Activated CD8-positive, alpha-beta T cell treated with anti-CD3 and anti-CD28 coated beads for 36 hours (primary cell): ENCODE measurements at regions not wholly inside any gene's neighbourhood (a gene's known extent, or its start where the extent isn't known, plus 50 kb on each side); places are given as distances from the start of the nearest gene placed in this dataset.
"Not testable (repeated sequence)": the region's sequence is repeated elsewhere in the genome, so short reads cannot be mapped to it uniquely, and the experiment has no call there.

Experiments
- ATAC-seq: fragments of 200-7000 bp; cut with Tn5 transposase; one replicate; pipeline ENCODE4 v1.10.0; 2021; ENCODE audit warnings: mild to moderate bottlenecking, moderate library complexity
- CTCF ChIA-PET: fragments of 350-600 bp; sonication (Branson Sonifier 250); formaldehyde crosslinking; loops from one replicate; lab custom pipeline; 2021; ENCODE audit warnings: antibody characterized with exemption; lab: Charles Lee
- POLR2A ChIA-PET: fragments of 350-600 bp; sonication (Branson Sonifier 250); formaldehyde crosslinking; loops from one replicate; lab custom pipeline; 2021; ENCODE audit warnings: antibody characterized with exemption; lab: Charles Lee
- DNase-seq: peaks from one replicate; pipeline ENCODE4 v3.0.0-alpha.2; 2020
- H3K27ac Mint-ChIP-seq: one replicate; pipeline ENCODE4 v1.8.0; 2021; ENCODE audit warnings: mild to moderate bottlenecking, mixed read lengths
- H3K27me3 Mint-ChIP-seq: one replicate; pipeline ENCODE4 v1.8.0; 2021; ENCODE audit warnings: mixed read lengths
- H3K36me3 Mint-ChIP-seq: one replicate; pipeline ENCODE4 v1.8.0; 2021; ENCODE audit warnings: low read depth, mixed read lengths
- H3K4me1 Mint-ChIP-seq: one replicate; pipeline ENCODE4 v1.8.0; 2021; ENCODE audit warnings: low read depth, mixed read lengths
- H3K4me3 Mint-ChIP-seq: one replicate; pipeline ENCODE4 v1.8.0; 2021; ENCODE audit warnings: mild to moderate bottlenecking, moderate library complexity, mixed read lengths
- H3K9me3 Mint-ChIP-seq: one replicate; pipeline ENCODE4 v1.8.0; 2021; ENCODE audit warnings: mixed read lengths
- intact Hi-C: fragments of 100-400 bp; cut with micrococcal nuclease; formaldehyde crosslinking; loops from one replicate; pipeline ENCODE4 v1.10.0; 2022
- TF ChIP-seq, protein P1 (sequence below): fragments of 200-600 bp; IDR thresholded peaks from one replicate; pipeline ENCODE4 v1.8.0; 2022; ENCODE audit warnings: antibody characterized with exemption, mild to moderate bottlenecking

DNA sequence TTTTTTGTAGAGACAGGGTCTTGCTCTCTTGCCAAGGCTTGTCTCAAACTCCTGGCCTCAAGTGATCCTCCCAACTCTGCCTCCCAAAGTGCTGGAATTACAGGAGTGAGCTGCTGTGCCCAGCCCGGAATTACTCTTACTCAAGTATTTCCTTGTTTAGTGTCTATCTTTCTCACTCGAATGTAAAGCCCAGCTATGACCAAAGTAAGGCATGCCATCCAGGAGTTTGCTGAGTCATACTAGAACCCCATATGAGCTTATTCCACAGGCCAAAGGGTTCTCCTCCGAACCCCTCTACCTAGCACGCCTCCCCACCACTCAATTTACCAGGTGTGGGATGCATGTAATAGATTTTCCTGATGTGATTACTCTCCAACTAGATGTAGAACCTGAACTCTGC, 166.6 kb upstream of the AUTS2 start:
- CTCF ChIA-PET: no interaction called here
- no peaks in the 10 kb centered on the region for H3K36me3 Mint-ChIP-seq
- DNase-seq: no peak
- TF ChIP-seq, protein P1, sequence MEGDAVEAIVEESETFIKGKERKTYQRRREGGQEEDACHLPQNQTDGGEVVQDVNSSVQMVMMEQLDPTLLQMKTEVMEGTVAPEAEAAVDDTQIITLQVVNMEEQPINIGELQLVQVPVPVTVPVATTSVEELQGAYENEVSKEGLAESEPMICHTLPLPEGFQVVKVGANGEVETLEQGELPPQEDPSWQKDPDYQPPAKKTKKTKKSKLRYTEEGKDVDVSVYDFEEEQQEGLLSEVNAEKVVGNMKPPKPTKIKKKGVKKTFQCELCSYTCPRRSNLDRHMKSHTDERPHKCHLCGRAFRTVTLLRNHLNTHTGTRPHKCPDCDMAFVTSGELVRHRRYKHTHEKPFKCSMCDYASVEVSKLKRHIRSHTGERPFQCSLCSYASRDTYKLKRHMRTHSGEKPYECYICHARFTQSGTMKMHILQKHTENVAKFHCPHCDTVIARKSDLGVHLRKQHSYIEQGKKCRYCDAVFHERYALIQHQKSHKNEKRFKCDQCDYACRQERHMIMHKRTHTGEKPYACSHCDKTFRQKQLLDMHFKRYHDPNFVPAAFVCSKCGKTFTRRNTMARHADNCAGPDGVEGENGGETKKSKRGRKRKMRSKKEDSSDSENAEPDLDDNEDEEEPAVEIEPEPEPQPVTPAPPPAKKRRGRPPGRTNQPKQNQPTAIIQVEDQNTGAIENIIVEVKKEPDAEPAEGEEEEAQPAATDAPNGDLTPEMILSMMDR: no peak
- no peak for ATAC-seq
- H3K9me3 Mint-ChIP-seq: peaks cover 5% of the 10 kb centered on the region
- POLR2A ChIA-PET: no interaction called here
- peaks cover 19% of the 10 kb centered on the region for H3K27me3 Mint-ChIP-seq
- H3K27ac Mint-ChIP-seq: no peak overlapping the region
- peaks cover 6% of the 10 kb centered on the region for H3K4me1 Mint-ChIP-seq
- no peak overlapping the region for H3K4me3 Mint-ChIP-seq
- intact Hi-C loops: no loop called here

DNA sequence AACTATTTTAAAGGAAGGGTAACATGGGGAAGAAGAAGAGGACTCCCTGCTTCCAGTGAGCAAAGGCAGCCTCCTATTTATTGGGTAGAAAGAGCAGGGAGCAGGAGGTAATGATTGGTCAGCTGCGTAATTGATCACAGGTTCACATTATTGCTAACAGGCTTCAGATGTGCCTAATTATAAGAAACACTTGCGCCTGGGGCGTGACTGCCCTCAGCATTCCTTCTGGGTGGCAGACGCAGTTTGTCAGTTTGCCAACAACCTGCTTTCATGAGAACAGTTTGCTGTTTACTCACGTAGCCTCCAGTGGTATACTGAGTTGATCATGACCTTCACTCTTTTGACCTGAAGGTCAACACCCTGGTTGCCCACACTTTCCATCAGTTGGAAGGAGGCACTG, 166.0 kb upstream of the AUTS2 start:
- CTCF ChIA-PET, H3K36me3 Mint-ChIP-seq, H3K4me3 Mint-ChIP-seq, H3K4me1 Mint-ChIP-seq, DNase-seq, intact Hi-C loops, H3K9me3 Mint-ChIP-seq, POLR2A ChIA-PET, ATAC-seq, H3K27ac Mint-ChIP-seq: not testable (repeated sequence)
- H3K27me3 Mint-ChIP-seq: peaks cover 19% of the 10 kb centered on the region

DNA sequence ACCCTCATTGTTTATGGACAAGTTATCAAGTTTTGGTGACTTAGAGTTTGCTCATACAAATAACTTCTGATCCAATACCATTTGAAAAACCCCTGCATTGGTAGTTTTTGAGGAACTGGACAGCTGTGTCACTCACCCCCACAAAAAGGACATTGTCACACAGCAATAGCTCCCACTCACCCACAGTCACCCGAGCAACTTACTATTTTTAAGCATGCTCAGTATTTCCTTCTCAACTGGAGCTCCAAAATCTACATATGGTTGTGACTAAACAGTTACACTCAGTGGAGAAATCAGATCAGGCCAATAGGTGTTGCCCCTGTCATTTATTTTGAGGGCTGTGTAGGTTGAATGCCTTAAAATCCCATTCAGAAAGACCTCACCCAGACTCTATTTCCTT, 165.2 kb upstream of the AUTS2 start:
- H3K4me3 Mint-ChIP-seq: no peak overlapping the region
- no peak overlapping the region for H3K27ac Mint-ChIP-seq
- ChIA-PET POLR2A (no interaction called here), CTCF (no interaction called here)
- H3K27me3 Mint-ChIP-seq: peaks cover 19% of the 10 kb centered on the region
- no peak for DNase-seq
- intact Hi-C loops: no loop called here
- no peaks in the 10 kb centered on the region for H3K36me3 Mint-ChIP-seq
- H3K9me3 Mint-ChIP-seq: peaks cover 5% of the 10 kb centered on the region
- ATAC-seq: no peak
- TF ChIP-seq, protein P1: no peak
- peaks cover 6% of the 10 kb centered on the region for H3K4me1 Mint-ChIP-seq

DNA sequence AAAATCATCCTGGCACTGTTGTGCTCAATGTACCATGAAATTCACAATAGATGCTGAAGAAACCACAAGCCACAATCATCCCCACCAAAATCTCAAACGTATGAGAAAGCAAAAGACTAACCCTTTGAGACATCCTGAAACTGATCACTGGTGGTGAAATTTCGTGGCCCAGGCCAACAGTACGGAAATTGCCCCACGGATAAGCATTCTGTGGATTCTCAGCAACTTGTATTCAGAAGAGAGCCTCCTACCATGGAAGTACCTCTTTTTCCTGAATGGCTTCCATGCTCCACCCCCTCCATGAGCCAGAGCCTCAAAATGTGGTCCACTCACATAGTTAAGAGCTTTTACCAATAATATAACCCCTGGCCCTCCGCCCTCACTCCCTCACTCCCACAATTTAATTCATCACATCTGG, 163.9 kb upstream of the AUTS2 start:
- peaks cover 14% of the 10 kb centered on the region for H3K27me3 Mint-ChIP-seq
- no peak overlapping the region for H3K27ac Mint-ChIP-seq
- H3K4me3 Mint-ChIP-seq: no peak overlapping the region
- ATAC-seq (no peak), DNase-seq (no peak)
- peaks cover 7% of the 10 kb centered on the region for H3K9me3 Mint-ChIP-seq
- H3K4me1 Mint-ChIP-seq: peaks cover 6% of the 10 kb centered on the region
- POLR2A ChIA-PET: no interaction called here
- H3K36me3 Mint-ChIP-seq: no peaks in the 10 kb centered on the region
- TF ChIP-seq, protein P1: no peak
- CTCF ChIA-PET: no interaction called here
- intact Hi-C loops: no loop called here

DNA sequence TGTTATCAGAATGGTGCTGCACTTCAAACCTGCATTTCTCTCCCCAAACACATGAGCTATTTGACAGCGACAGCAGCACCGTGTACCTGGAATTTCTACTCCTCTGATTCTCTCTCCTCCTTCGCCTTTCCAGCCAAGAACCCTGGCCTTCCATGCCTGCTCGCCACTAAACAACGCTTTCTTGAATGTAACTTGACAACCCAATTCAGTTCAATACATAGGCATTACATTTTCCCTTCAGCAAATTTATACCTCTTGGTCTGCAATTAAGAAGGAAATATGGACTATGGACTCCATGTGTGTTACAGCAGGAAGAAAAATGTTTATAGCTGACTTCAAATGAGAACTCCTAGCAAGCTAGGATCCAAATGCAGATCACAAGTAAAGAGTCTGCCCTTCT, 162.6 kb upstream of the AUTS2 start:
- ATAC-seq (no peak), DNase-seq (no peak)
- Mint-ChIP-seq H3K9me3 (peaks cover 13% of the 10 kb centered on the region), H3K27me3 (peaks cover 7% of the 10 kb centered on the region), H3K4me3 (no peak overlapping the region), H3K4me1 (peaks cover under 1% of the 10 kb centered on the region), H3K36me3 (no peaks in the 10 kb centered on the region), H3K27ac (no peak overlapping the region)
- CTCF ChIA-PET: no interaction called here
- POLR2A ChIA-PET: no interaction called here
- TF ChIP-seq, protein P1: no peak
- intact Hi-C loops: no loop called here

DNA sequence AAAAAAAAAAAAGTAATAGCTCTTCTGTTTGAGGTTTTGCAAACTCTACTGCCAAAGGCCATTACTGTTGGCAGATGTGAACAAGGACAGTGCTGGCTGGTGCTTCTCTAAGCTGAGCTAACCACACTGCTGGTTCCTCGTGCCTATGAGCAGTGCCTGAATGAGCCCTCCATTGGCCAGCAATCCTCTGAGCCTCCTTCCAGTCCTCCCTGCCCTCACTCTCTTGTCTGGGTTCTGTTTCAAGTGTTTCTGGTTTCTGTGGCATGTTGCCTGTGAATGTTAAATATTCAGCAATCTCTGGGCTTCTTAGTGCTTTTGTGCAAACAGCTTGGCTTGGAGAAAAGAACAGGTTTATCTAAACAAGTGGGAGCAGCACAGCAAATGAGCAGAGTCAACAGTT, 161.3 kb upstream of the AUTS2 start:
- H3K27me3 Mint-ChIP-seq: peaks cover 1% of the 10 kb centered on the region
- H3K4me3 Mint-ChIP-seq: no peak overlapping the region
- TF ChIP-seq, protein P1: no peak
- CTCF ChIA-PET: no interaction called here
- peaks cover 17% of the 10 kb centered on the region for H3K9me3 Mint-ChIP-seq
- no peaks in the 10 kb centered on the region for H3K36me3 Mint-ChIP-seq
- POLR2A ChIA-PET: no interaction called here
- no peak overlapping the region for H3K27ac Mint-ChIP-seq
- intact Hi-C loops: no loop called here
- ATAC-seq: no peak
- no peak for DNase-seq
- no peaks in the 10 kb centered on the region for H3K4me1 Mint-ChIP-seq
